ENCODE measurements at regions not wholly inside any gene's neighbourhood (a gene's known extent, or its start where the extent isn't known, plus 50 kb on each side); places are given as distances from the start of the nearest gene placed in this dataset.

DNA sequence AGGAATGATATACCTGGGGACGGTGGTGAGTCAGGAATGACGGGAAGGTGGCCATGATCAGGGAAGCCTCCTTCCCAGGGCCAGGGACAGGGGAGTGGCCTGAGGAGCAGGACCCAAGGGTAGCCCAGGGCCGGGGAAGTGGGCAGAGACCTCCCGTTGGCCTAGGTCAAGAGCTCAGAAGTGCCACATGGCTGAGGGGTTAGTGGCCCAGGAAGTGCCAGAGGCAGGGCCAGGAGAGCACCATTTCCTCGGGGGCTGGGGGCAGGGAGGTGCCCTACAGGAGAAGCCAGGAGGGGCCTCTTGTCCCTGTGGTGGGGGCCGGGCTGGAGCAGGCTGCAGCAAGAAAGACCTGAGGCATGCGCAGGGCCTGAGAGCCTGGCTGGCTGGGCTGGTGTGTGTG, 152.3 kb upstream of the ZSWIM2 start:
- TF ChIP-seq, protein P1, sequence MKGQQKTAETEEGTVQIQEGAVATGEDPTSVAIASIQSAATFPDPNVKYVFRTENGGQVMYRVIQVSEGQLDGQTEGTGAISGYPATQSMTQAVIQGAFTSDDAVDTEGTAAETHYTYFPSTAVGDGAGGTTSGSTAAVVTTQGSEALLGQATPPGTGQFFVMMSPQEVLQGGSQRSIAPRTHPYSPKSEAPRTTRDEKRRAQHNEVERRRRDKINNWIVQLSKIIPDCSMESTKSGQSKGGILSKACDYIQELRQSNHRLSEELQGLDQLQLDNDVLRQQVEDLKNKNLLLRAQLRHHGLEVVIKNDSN (CRISPR knock-in tag; IDR thresholded peaks at IDR 0.05): no peak
- TF ChIP-seq, protein P2, sequence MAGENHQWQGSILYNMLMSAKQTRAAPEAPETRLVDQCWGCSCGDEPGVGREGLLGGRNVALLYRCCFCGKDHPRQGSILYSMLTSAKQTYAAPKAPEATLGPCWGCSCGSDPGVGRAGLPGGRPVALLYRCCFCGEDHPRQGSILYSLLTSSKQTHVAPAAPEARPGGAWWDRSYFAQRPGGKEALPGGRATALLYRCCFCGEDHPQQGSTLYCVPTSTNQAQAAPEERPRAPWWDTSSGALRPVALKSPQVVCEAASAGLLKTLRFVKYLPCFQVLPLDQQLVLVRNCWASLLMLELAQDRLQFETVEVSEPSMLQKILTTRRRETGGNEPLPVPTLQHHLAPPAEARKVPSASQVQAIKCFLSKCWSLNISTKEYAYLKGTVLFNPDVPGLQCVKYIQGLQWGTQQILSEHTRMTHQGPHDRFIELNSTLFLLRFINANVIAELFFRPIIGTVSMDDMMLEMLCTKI (IDR thresholded peaks at IDR 0.05; ENCODE audit: partially characterized antibody): no peak
- TF ChIP-seq, protein P3, sequence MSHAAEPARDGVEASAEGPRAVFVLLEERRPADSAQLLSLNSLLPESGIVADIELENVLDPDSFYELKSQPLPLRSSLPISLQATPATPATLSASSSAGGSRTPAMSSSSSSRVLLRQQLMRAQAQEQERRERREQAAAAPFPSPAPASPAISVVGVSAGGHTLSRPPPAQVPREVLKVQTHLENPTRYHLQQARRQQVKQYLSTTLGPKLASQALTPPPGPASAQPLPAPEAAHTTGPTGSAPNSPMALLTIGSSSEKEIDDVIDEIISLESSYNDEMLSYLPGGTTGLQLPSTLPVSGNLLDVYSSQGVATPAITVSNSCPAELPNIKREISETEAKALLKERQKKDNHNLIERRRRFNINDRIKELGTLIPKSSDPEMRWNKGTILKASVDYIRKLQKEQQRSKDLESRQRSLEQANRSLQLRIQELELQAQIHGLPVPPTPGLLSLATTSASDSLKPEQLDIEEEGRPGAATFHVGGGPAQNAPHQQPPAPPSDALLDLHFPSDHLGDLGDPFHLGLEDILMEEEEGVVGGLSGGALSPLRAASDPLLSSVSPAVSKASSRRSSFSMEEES (CRISPR knock-in tag; IDR thresholded peaks at IDR 0.05): no peak
- no peak for TF ChIP-seq PHF8 (IDR thresholded peaks at IDR 0.05; ENCODE audit: borderline replicate concordance, low read length)
- no peak for TF ChIP-seq CTCF (IDR thresholded peaks at IDR 0.05 in 2 of 3, conservative IDR thresholded peaks at IDR 0.05 in 1 of 3; ENCODE audit: insufficient read depth in 2 of 3, low read depth in 1 of 3, low read length in 3 of 3)
- TF ChIP-seq ZNF444 (CRISPR knock-in tag; IDR thresholded peaks at IDR 0.05): no peak
- no peak for TF ChIP-seq POLR2A (conservative IDR thresholded peaks at IDR 0.05)
- TF ChIP-seq CAMTA2 (CRISPR knock-in tag; conservative IDR thresholded peaks at IDR 0.05): no peak

All from K562 (cell line).